Effector memory CD8-positive, alpha-beta T cell (primary cell): ENCODE measurements at regions not wholly inside any gene's neighbourhood (a gene's known extent, or its start where the extent isn't known, plus 50 kb on each side); places are given as distances from the start of the nearest gene placed in this dataset.

ENCODE experiments used
- ATAC-seq: fragments of 150-1000 bp; cut with Tn5 transposase; replicated peaks from 2 replicates; pipeline ENCODE4 v1.10.0; 2021; ENCODE audit warnings: mild to moderate bottlenecking, moderate library complexity
- DNase-seq, 3 experiments: peaks; one replicate each; pipeline ENCODE4 v3.0.0; 2021
- H3K27ac Mint-ChIP-seq, 2 donors: one replicate each; pipeline ENCODE4 v1.8.0; 2022; ENCODE audit warnings: mild to moderate bottlenecking in 2 of 2, mixed read lengths in 2 of 2, moderate library complexity in 2 of 2
- H3K27me3 Mint-ChIP-seq, 2 donors: one replicate each; pipeline ENCODE4 v1.8.0; 2022; ENCODE audit warnings: mixed read lengths in 2 of 2
- H3K36me3 Mint-ChIP-seq: one replicate; pipeline ENCODE4 v1.8.0; 2022; ENCODE audit warnings: mild to moderate bottlenecking, moderate library complexity, mixed read lengths; ENCODE audit not compliant: insufficient read depth
- H3K4me1 Mint-ChIP-seq, 2 donors: one replicate each; pipeline ENCODE4 v1.8.0; 2022; ENCODE audit warnings: low read depth in 2 of 2, mixed read lengths in 2 of 2
- H3K4me3 Mint-ChIP-seq, 2 donors: one replicate each; pipeline ENCODE4 v1.8.0; 2022; ENCODE audit warnings: mild to moderate bottlenecking in 2 of 2, mixed read lengths in 2 of 2, moderate library complexity in 2 of 2
- H3K9me3 Mint-ChIP-seq, 2 donors: one replicate each; pipeline ENCODE4 v1.8.0; 2022; ENCODE audit warnings: mixed read lengths in 2 of 2

- no peak overlapping the region for H3K4me3 Mint-ChIP-seq
- peaks cover 0 to 8% of the 10 kb centered on the region in 2 donors for H3K9me3 Mint-ChIP-seq
- H3K27ac Mint-ChIP-seq = no peak overlapping the region
- peaks cover 13 to 30% of the 10 kb centered on the region in 2 donors for H3K27me3 Mint-ChIP-seq
- H3K36me3 Mint-ChIP-seq = no peaks in the 10 kb centered on the region
- no peaks in the 10 kb centered on the region for H3K4me1 Mint-ChIP-seq
- ATAC-seq = no peak
- DNase-seq = no peak
Measured at GRCh38 chr14:85917716-85918115, 387.8 kb downstream of the FLRT2 start.

DNA sequence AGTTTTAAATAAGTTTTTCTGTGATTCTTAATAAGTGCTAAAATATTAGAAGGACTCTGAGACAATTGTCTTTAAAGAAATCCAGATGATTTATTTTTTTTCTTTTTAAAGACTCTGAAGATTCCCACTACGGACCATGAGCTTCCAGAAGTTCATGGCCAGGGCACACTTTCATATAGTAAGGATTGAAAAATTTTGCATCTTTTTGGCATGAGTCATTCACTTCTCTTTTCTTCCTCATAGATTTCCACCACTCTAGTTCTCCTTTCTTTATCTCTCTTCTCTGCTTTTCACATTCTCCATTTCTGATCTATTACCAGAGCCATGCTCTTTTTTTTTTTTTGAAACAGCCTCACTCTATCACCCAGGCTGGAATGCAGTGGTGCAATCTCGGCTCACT, 385.8 kb downstream of the FLRT2 start:
- ATAC-seq (no peak), DNase-seq (no peak)
- no peak overlapping the region for H3K27ac Mint-ChIP-seq
- H3K4me1 Mint-ChIP-seq = no peaks in the 10 kb centered on the region
- peaks cover 0 to 8% of the 10 kb centered on the region in 2 donors for H3K9me3 Mint-ChIP-seq
- H3K4me3 Mint-ChIP-seq = no peak overlapping the region
- no peaks in the 10 kb centered on the region for H3K36me3 Mint-ChIP-seq
- peaks cover 13 to 30% of the 10 kb centered on the region in 2 donors for H3K27me3 Mint-ChIP-seq

DNA sequence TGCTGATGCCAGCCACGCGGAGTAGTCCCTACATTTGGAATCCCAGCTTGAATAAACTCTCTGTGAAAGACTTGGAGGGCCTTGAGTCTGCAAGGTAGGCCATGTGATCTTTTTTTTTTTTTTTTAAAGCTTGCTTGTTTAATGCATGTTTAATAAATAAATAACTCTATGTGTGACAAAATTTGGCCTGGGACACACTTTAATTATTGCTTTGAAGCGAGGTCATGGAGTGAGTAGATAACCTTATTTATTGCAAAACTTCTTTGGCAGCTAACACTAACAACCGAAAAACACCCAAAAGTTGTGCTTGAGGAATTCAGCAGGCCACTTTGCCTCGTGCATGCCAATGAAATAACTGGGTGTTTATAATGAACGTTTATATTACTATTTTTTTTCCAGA, 382.2 kb downstream of the FLRT2 start:
- DNase-seq = no peak
- Mint-ChIP-seq H3K27me3 (peaks cover under 1 to 24% of the 10 kb centered on the region in 2 donors), H3K9me3 (peaks cover 0 to 8% of the 10 kb centered on the region in 2 donors), H3K4me3 (no peak overlapping the region), H3K27ac (no peak overlapping the region), H3K4me1 (no peaks in the 10 kb centered on the region), H3K36me3 (no peaks in the 10 kb centered on the region)
- ATAC-seq = no peak

- Mint-ChIP-seq H3K4me3 (no peak overlapping the region), H3K4me1 (no peaks in the 10 kb centered on the region), H3K27ac (no peak overlapping the region), H3K27me3 (peaks cover 10 to 24% of the 10 kb centered on the region in 2 donors), H3K36me3 (no peaks in the 10 kb centered on the region), H3K9me3 (peaks cover 0 to 8% of the 10 kb centered on the region in 2 donors)
- no peak for DNase-seq
- no peak for ATAC-seq
Measured at GRCh38 chr14:85911044-85911443, 381.1 kb downstream of the FLRT2 start.

DNA sequence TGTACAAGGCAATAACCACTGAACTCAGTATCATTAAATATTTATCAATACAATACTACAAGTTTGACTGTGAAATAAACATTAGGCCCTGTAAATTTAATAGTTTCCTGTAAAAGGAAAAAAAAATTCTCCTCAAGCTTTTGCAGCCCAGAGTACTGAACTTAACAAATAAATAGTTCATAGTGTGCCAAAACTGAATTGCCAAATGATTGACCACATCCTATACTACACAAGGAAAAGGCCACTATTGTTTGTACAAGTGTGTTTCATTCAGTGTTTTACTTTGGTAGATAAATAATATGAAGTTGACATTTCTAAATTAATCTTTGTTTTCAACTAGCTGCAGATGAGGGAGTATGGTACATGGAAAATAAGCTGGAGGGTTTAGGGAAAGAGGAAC, 379.6 kb downstream of the FLRT2 start:
- H3K36me3 Mint-ChIP-seq = no peaks in the 10 kb centered on the region
- H3K27me3 Mint-ChIP-seq = peaks cover 10 to 27% of the 10 kb centered on the region in 2 donors
- no peaks in the 10 kb centered on the region for H3K4me1 Mint-ChIP-seq
- peaks cover 0 to 3% of the 10 kb centered on the region in 2 donors for H3K9me3 Mint-ChIP-seq
- H3K4me3 Mint-ChIP-seq = no peak overlapping the region
- DNase-seq (no peak), ATAC-seq (no peak)
- H3K27ac Mint-ChIP-seq = no peak overlapping the region

GRCh38 chr14:85907536-85907935, 377.6 kb downstream of the FLRT2 start:
- no peak overlapping the region for H3K4me3 Mint-ChIP-seq
- ATAC-seq = no peak
- no peaks in the 10 kb centered on the region for H3K4me1 Mint-ChIP-seq
- no peaks in the 10 kb centered on the region for H3K36me3 Mint-ChIP-seq
- H3K9me3 Mint-ChIP-seq = no peaks in the 10 kb centered on the region
- H3K27me3 Mint-ChIP-seq = peaks cover 10 to 31% of the 10 kb centered on the region in 2 donors
- H3K27ac Mint-ChIP-seq = no peak overlapping the region
- DNase-seq = no peak

DNA sequence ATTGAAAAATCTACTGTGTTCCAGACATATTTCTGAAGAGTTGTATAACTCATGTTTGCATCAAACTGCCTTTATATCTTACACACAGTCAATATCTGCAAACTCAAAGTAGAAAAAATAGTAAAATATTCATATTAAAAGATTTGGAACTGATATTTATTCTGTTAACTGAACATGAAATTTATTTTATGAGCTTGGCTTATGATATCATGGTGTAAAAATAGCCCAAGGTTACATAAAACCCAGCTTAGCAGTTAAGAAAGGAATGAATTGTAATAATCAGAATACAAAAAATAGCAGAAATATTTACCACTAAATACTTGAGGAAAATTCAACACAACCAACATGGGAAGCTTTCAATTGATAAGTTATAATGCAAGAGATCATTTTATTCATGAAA, 367.9 kb downstream of the FLRT2 start:
- no peak for ATAC-seq
- Mint-ChIP-seq H3K9me3 (peaks cover 0 to 1% of the 10 kb centered on the region in 2 donors), H3K4me3 (no peak overlapping the region), H3K36me3 (no peaks in the 10 kb centered on the region), H3K27ac (no peak overlapping the region), H3K27me3 (peaks cover 0 to 9% of the 10 kb centered on the region in 2 donors), H3K4me1 (no peaks in the 10 kb centered on the region)
- DNase-seq = no peak

- Mint-ChIP-seq H3K27ac (no peak overlapping the region), H3K36me3 (no peaks in the 10 kb centered on the region), H3K27me3 (no peaks in the 10 kb centered on the region), H3K4me1 (no peaks in the 10 kb centered on the region), H3K4me3 (no peak overlapping the region), H3K9me3 (no peaks in the 10 kb centered on the region)
- DNase-seq (no peak), ATAC-seq (no peak)
Measured at GRCh38 chr14:85895603-85896002, 365.7 kb downstream of the FLRT2 start.

GRCh38 chr14:85892251-85892650, 362.3 kb downstream of the FLRT2 start:
- Mint-ChIP-seq H3K9me3 (no peaks in the 10 kb centered on the region), H3K27ac (no peak overlapping the region), H3K4me3 (no peak overlapping the region), H3K27me3 (no peaks in the 10 kb centered on the region), H3K36me3 (no peaks in the 10 kb centered on the region), H3K4me1 (no peaks in the 10 kb centered on the region)
- no peak for ATAC-seq
- DNase-seq = no peak

DNA sequence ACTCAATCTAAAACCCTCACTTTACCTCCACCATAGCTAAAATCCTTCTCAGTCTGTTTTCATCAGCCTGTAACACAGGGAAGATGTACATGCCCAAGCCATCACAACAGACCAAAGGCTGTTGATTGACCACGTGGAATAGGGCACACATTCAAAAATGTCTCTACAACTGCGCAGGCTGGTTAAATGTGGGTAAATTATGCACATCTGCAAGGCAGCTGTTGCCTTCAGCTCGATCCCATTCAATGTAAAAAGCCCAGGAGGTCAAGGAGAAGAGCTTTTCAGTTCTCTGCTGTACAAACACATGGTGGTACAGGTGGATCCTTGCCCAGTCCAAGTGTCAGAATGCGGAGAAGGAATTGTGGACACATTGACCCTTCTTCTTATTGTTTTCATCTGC, 354.0 kb downstream of the FLRT2 start:
- Mint-ChIP-seq H3K4me1 (no peaks in the 10 kb centered on the region), H3K27ac (no peak overlapping the region), H3K27me3 (no peaks in the 10 kb centered on the region), H3K4me3 (no peak overlapping the region), H3K9me3 (no peaks in the 10 kb centered on the region), H3K36me3 (no peaks in the 10 kb centered on the region)
- DNase-seq = no peak
- ATAC-seq = no peak

DNA sequence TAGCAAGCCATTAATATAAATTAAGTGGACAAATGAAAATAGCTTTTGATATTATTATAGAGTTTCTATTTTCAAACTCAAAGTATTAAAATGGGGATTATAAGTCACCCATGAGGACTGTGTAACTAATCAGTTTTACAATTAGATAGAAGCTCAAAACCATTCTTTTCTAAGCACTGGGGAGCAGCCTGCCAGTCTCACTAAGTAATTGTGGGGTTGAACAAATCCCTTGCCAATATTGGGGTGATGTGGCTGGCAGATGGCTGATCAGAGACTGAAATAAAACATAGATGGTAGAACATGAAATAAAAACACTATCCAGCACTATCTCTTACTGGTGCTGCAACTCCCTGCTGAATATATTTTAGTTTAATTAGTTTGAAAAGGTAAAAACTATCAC, 353.2 kb downstream of the FLRT2 start:
- Mint-ChIP-seq H3K27ac (no peak overlapping the region), H3K4me3 (no peak overlapping the region), H3K27me3 (no peaks in the 10 kb centered on the region), H3K9me3 (no peaks in the 10 kb centered on the region), H3K4me1 (no peaks in the 10 kb centered on the region), H3K36me3 (no peaks in the 10 kb centered on the region)
- no peak for ATAC-seq
- no peak for DNase-seq

DNA sequence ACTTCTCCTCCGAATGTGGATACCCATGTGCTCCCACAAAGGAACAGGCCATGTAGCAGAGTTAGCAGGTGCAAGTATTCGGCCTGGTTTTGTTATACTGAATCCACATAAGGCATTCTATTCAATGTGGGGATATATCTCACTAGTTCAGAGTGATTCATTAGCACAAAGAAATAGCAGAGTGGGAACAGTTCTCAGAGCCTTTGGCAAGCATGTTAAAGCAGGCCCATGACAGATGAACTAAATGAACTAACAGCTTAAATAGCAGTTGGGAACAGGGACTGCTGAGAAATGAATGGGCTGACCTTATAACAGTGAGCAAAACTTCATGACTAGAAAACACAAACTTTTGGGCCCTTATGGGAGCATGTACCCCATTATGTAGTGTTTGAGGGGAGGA, 352.0 kb downstream of the FLRT2 start:
- DNase-seq (no peak), ATAC-seq (no peak)
- Mint-ChIP-seq H3K9me3 (no peaks in the 10 kb centered on the region), H3K4me3 (no peak overlapping the region), H3K27ac (no peak overlapping the region), H3K36me3 (no peaks in the 10 kb centered on the region), H3K27me3 (no peaks in the 10 kb centered on the region), H3K4me1 (no peaks in the 10 kb centered on the region)

GRCh38 chr14:85878874-85879273, 348.9 kb downstream of the FLRT2 start:
- ATAC-seq (no peak), DNase-seq (no peak)
- Mint-ChIP-seq H3K36me3 (no peaks in the 10 kb centered on the region), H3K9me3 (no peaks in the 10 kb centered on the region), H3K27ac (no peak overlapping the region), H3K27me3 (peaks cover 7 to 10% of the 10 kb centered on the region in 2 donors), H3K4me1 (no peaks in the 10 kb centered on the region), H3K4me3 (no peak overlapping the region)

- Mint-ChIP-seq H3K4me3 (no peak overlapping the region), H3K27ac (no peak overlapping the region), H3K27me3 (peaks cover 17 to 18% of the 10 kb centered on the region in 2 donors), H3K36me3 (no peaks in the 10 kb centered on the region), H3K9me3 (no peaks in the 10 kb centered on the region), H3K4me1 (no peaks in the 10 kb centered on the region)
- no peak for DNase-seq
- no peak for ATAC-seq
Measured at GRCh38 chr14:85873006-85873405, 343.1 kb downstream of the FLRT2 start.

DNA sequence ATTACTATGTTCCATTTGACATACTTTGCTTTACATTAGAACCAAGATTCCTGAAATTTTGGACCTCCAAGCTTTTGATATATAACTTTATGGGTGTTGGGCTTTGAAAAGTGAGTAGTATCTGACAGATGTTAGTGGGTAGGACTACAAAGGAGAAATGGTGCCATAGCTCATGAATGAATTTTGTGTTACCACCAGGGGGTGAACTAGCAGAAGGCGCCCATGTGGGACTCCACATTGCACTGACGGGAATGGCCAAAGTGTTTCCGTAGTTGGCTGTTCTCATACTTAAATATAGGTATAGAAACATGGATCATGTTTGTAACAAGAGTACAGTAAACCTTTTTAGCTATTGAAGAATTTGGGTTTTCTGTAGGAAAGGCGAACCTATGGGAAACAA, 337.5 kb downstream of the FLRT2 start:
- DNase-seq (no peak), ATAC-seq (no peak)
- no peaks in the 10 kb centered on the region for H3K9me3 Mint-ChIP-seq

More for the DNA sequence above, 337.5 kb downstream of the FLRT2 start:
- H3K27ac Mint-ChIP-seq = no peak overlapping the region
- no peak overlapping the region for H3K4me3 Mint-ChIP-seq
- no peaks in the 10 kb centered on the region for H3K4me1 Mint-ChIP-seq
- no peaks in the 10 kb centered on the region for H3K36me3 Mint-ChIP-seq
- peaks cover 6 to 10% of the 10 kb centered on the region in 2 donors for H3K27me3 Mint-ChIP-seq
